Stimulated activated CD4-positive, alpha-beta T cell treated with anti-CD3 and anti-CD28 coated beads, Interleukin-15, amount 100 ng/mL, for 48 hours (primary cell): ENCODE measurements at regions not wholly inside any gene's neighbourhood (a gene's known extent, or its start where the extent isn't known, plus 50 kb on each side); places are given as distances from the start of the nearest gene placed in this dataset.
"Not testable (repeated sequence)": the region's sequence is repeated elsewhere in the genome, so short reads cannot be mapped to it uniquely, and the experiment has no call there.

Experiments
- DNase-seq, 2 donors: peaks; one replicate each; pipeline ENCODE4 v3.0.0-alpha.2; 2020; ENCODE audit warnings: low read depth in 2 of 2

DNA sequence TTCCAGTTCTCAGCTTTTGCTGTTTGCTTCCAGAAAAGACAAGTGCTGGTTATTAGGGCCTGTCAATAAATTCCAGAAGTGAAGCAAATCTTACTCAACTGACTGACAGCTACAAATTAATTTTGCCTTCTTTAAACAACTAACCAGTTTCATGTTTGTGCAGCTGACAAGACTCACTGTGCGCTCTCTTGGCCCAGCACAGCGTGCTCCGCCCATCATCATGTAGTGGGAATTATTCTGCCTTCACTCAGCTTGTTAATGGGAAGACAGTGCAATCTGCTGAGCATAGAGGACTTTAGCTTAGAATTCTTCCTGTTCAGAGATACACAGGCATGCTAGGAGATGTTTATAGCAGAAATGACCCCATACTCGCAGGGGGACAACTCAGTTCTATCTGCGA lies 808.9 kb downstream of the CCSER2 start:
- no peak for DNase-seq

DNA sequence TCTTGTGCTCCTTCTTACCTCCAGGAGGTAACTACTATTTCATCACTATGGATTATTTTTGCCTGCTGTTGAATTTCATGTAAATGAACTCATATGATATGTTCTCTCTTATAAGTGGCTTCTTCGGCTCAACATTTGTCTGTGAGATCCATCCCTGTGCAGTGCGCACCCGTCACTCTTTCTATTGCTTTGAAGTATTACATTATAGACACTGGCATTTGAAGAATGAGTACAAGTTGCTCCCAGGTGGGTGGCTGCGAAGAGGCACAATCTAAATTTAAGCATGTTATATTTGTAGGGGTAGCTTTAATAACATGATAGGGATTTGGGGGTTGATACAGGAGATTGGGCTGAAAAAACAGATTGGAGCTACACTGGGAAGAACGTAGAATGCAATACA lies 809.7 kb downstream of the CCSER2 start:
- no peak for DNase-seq

DNA sequence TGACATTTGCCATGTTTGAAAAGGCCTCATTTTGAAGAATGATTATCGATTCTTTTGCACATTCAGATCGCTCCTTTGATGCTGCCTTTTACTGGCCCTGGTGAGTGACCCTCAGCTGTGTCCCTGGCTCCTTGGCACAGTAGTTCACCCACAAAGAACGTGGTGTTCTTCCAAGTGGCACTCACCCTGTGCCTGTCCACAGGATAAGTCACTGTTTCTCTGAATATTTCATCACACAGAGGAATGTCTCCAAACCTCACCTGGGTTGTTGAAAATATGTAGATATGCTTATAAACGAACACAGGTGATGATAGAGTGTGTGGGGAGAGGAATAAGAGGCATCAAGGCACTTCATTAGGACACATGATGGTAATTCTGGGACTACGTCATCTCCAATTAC lies 810.7 kb downstream of the CCSER2 start:
- no peak for DNase-seq

DNA sequence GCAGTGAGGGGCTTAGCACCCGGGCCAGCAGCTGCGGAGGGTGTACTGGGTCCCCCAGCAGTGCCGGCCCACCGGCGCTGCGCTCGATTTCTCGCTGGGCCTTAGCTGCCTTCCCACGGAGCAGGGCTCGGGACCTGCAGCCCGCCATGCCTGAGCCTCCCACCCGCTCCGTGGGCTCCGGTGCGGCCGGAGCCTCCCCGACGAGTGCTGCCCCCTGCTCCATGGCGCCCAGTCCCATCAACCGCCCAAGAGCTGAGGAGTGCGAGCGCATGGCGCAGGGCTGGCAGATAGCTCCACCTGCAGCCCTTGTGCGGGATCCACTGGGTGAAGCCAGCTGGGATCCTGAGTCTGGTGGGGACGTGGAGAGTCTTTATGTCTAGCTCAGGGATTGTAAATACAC lies 813.1 kb downstream of the CCSER2 start:
- DNase-seq, result not testable (repeated sequence)

DNA sequence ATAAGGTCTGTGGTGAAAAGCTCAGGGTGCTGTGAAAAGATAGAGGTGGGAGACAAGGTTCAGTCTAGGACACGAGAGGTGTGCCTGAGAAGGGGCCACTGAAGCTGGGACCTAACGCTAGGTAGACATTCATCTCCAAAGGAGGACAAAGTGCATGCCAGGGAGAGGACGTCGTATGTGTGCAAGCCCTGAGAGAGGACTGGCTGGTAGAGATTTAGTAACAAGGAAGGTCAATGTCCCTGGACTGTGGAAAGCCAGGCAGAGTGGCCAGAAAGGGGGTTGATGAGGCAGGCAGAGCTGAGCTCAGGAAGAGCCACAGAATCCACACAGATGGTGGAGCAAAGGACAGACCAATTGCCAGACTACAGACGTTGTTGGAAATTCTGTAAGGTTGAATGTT lies 817.6 kb downstream of the CCSER2 start:
- DNase-seq, result no peak

DNA sequence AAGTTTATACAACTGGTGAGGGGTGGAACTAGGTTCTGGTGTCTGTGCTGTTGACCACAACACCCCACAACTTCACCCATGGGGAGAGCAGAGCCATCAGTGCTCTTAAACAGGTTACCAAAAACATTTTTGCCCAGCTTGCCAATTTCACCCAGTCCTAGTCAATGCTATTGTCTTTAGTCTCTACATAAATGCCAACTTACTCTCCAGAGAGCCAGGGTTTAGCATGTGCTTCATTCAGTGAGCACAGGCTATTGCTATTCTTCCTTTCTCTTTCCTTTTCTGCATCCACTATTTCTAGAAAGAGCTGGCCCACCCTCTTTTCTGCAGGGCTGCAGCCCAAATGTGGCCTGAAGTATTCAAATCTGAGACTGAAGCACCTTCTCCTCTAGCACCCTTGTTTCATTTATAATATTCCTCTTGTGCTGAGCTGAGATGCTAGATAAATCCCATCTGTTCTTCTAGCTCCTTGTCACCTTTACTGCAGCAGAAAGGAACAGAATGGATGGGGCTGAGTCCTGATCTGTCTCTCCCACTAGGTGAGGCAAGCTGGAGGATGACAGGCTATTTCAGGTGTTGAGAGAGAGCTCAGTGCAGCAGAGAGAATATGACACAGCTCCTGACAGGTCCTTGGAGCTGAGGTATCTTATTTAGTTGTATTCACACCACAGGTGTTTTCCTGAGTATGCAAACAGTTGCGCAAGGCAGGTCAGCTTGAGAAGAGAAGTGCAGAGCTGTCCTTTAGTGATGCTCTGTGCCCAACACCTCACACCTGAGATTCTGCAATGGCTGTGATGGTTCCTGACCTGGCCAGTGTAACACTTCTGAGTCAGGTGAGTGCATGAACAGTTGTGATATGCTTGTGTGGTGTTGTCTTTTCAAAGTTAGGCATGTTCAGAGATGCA lies 819.2 kb downstream of the CCSER2 start:
- no peak for DNase-seq

DNA sequence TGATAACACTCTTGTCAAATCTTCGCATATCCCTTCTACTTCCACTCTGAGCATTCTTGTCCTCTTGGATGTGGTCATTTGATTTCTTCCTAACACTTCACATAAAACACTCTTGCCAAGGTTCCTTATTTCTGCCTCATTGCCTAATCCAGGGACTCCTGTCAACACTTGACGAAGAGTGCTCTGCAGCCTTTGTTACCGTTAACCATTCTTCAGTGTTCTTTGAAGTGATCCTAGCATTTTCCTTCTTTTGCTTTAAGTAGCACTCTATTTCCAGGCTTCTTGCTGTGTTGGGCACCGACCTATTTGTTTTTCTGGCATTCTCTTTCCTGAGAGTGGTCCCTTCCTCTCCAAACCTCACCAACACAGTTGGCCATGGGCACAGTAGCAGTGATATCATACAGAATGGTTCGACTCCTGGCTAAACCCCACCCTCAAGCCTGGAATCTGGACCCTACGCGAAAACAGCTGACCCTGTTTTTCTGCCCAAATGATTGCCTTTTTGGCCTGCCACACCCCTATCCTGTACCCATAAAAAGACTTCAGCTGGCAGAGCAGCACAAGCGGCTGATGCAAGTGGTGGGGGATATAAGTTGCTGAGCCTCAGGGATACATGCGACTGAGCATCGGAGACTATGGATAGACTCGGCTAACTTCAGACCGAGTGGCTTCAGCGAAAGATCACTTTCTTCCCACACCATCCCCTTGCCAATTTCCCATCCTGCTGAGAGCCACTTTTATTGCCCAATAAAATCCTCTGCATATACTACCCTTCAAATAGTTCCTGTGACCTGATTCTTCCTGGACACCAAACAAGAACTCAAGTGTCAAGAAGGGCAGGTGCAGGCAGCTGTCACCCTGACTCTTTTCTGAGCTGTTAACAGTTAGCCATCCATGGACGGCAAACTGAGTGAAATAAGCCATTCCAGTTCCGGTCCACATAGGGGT lies 820.6 kb downstream of the CCSER2 start:
- DNase-seq, result no peak

DNA sequence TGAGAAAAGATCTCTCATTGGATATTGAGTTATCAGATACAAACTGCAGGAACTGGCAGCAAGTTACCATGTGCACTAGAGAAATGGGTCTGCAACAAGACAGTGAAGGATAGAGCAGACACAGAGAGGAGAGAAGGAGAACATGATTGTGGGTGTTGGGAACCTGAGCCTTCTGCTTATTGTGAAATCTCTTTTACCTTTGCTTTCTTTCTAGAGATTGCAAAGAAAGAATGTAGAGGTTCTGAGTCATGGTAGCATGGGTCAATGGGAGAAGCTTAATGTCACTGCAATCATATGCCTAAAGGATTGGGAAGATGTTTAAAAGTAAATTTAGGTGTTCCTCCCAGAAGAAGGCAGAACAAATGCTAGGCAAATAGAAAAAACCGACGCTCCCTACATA lies 821.4 kb downstream of the CCSER2 start:
- DNase-seq, result no peak

DNA sequence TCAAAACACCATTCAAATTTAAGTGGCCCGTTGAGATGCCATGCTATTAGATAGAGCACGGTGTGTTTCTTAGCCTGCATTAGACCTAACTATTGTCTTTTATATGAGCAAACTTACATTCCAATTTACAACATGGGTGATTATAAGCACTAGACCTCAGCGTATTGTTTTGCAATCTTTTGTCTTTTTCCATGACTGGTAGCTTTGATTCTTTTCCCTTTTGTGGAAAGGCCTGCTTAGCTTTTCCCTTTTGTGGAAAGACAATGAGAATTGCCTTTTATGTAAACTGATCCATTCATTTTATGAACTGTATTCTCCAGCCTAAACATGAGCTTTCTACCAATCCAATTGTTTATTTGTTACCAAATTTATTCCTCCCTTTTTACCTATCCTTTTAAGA lies 823.1 kb downstream of the CCSER2 start:
- no peak for DNase-seq

DNA sequence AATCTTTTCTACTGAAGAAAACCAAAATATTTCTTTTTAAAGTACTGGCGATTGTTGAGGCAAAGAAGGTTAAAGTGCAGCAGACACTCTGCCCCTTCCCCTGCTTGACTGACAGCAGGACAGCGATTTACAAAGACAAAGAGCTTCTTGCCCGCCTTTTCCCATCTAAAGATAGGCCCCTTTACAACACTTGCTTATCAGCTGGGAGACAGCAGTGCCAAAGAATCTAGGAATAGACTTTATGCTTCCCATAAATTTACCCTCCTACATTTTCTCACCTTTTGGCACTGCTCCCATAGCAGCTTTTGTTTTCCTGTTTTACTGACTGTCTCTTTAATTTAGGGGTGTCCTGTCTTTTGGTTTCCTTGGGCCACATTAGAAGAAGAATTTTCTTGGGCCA lies 824.1 kb downstream of the CCSER2 start:
- no peak for DNase-seq

DNA sequence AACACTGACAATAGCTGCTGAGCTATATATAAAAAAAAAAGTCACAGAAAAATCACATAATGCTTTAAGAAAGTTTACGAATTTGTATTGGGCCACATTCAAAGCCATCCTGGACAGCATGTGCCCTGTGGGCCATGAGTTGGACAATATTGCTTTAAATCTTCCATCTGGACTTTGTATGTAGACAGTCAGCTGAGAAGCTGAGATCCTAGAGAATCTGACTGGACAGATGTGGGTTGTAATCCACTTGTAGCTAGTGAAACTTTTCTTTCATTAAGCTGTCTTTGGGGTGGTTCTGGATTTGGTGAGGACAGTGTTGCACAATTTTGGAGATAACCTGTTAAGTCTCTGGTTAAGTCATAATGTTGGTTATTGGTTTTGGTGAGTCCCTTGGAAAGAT lies 824.5 kb downstream of the CCSER2 start:
- no peak for DNase-seq

DNA sequence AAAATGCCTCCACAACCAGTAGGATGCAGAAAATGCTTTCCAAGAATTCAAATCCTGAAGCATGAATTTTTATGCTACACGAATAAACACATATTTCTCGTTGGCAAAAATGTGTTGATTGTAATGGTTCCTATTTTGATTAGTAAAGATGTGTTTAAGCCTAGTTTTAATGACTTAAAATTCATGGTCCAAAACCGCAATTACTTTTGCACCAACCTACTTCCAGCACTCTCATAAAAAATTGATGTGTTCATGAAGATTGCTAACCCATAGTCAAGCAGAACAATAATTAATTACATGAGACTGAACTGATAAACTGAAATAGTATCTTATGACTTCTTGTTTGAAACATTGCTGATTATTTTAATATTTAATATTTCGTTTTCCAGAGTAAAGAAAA lies 828.8 kb downstream of the CCSER2 start:
- DNase-seq, result no peak

DNA sequence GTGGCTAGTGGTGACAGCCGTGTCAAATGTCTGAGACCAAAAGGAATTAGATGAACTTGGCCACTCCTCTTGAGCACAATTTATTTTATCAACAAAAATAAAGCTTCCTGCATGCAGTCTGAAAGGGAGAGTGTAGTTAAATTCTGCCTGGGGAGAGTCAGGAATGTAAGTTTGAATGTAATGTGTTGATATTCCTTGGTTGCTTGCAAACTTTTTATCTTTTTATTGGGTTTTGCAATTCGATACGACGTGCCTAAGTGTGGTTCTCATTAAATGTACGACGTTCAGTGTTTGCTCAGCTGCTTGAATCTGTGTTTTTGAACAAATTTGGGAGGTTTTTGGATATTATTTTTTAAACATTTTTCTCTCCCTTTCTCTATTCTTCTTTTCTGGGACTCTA lies 839.9 kb downstream of the CCSER2 start:
- DNase-seq, result no peak

DNA sequence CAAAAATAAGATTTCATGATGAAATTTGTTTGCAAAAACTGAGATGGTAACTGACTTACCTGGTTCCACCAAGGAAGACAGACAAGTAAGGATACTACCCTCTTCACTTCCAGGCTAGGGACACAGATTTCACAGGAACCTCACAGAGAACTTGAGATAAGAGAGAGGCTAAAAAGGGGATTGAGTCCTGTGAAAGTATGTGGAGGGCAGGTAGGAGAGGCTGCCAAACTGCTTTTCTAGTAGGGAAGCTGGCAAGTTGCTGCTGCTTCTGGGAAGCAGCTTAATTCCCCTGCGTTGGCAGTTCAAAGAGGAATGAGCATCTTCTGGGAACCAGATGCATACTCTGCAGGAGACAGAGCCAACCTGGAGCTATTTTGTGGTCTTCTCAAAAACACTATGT lies 841.6 kb downstream of the CCSER2 start:
- DNase-seq, result no peak

DNA sequence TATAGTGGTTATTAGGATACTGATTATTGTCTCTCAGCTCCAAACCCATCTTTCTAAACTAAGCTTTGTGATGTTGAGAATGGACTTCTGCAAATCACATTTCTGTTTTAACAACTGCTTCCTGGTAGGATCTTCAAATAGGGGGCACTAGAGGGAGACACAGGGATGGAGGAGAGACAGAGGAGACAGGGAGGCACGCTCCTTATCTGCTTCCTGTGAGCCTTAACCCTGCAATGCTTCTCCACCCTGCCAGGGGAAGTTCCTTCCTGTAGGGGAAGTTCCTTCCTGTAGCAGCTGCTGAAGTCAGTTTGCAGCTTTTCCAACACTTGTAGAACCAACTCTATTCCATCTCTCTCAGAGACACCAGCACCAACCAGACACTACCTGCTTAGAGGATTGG lies 847.2 kb downstream of the CCSER2 start:
- DNase-seq, result no peak

DNA sequence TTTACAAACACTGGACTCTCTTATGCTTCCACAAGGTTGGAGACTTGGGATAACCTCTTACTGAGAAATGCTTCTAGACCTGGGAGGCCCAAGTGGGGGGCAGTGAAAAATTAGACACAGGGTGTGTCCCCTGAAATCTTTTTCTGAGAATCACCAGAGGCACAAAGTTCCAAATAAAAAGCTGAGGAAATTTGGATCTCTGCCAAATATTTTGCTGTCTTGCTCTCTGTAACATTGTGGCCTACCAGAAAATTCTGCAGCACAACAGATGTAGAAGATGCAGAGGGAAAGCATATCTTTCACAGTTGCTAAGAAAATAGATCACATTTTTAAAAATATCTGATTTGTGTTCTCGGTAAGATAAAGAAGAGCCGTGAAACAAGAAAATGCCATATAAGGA lies 849.4 kb downstream of the CCSER2 start:
- no peak for DNase-seq

DNA sequence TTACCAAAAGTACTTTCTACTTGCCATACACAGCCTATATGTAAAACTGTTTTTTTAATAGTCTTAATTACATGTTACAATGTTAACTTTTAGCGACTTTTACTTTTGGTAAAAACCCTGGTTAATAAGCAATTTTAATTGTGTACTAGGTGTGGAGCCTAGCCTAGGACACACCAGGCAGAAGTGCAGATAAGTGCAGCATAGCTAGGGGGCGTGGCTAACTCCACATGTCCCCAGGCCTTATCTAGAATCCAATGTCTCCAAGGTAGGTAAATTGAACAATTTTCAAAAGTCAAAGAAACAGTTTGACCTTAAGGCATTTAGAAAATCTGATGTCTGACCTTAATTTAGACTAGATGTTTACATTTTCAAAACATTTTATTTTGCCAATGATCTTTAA lies 858.7 kb downstream of the CCSER2 start:
- DNase-seq, result no peak

DNA sequence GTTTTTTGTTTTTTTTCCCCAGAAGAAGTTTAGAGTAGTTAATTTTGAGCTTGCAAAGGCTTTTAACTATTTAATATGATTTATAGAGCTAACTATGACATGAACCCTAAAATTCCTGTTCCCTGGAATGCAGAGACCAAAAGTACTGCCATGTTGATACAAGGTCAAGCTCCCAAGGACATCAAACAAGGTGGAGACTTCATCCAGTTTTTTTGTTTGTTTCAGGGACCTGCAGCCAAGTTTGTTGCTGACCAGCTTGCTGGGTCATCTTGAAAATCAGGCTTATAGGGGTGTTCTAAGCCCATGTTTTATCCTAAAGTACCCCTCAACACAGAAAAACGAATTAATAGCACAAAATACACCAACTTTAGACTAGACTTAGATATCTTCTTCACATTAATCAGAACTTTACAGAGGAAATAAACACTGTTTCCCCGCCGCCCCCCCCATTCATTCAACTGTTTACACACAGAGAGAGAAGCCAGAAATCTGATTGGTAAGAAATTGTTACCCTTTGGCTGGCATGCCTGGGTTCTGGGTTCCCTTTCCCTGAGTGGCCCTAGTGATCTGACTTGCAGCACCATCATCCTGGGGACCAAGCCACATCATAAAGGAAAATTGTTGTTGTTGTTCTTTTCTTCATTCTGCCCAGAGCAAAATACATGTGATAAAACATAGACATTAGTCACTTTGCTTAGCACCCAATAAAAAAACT lies 860.5 kb downstream of the CCSER2 start:
- no peak for DNase-seq

DNA sequence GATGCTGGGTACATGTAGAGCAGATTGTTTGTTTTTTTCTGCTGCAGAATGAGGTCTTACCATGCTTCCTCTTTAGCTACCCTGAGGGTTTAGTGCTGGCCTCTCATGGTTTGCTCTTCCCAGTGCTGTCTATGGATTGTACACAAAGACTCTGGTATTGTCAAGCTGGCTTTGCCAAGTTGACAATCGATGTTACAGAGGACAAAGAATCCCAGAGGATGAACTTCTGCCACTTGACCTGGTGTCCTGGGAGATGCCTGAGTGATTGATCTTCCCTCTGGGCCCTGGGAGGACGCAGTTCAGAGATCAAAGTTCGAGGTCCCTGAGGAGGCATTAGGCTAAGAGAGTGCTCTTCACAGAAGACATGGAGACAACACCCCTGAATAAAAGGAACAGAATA lies 865.4 kb downstream of the CCSER2 start:
- DNase-seq, result no peak

DNA sequence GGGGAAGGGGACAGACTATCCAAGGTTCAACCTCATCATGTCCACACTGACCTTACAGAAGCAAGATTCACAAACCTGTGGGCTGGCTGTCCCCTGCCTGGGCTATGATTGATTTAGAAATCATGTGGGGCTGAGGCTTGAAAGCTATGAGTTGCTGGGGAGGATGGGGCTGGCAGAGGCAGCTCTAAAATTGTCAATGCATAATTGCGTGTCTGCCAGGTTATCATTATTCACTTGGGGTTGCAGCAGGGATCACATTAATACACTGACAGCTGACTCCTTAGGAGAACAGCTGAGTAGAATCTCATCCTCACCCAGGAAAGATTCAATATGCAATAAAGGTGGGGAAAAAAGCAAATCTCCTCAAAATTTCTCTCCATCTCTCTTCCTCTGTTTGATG lies 866.3 kb downstream of the CCSER2 start:
- no peak for DNase-seq

DNA sequence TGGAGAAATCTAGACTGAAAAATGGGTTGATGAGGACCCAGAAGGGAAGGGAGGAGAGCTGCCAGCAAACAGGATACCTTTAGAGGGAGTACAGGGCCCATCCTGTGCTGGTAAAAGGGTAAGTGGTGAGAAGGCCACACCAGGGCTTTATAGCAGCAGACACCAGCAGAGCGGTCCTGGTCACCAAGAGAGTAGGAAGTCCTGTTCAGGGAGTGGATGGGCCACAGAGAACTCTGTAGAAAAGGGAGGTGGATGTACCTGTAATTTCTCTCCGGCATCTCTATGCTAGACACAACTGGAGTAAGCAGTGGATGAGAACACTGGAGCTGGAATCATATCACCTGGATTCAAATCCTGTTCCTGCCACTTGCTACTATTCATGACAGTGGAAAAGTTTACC lies 867.2 kb downstream of the CCSER2 start:
- no peak for DNase-seq

DNA sequence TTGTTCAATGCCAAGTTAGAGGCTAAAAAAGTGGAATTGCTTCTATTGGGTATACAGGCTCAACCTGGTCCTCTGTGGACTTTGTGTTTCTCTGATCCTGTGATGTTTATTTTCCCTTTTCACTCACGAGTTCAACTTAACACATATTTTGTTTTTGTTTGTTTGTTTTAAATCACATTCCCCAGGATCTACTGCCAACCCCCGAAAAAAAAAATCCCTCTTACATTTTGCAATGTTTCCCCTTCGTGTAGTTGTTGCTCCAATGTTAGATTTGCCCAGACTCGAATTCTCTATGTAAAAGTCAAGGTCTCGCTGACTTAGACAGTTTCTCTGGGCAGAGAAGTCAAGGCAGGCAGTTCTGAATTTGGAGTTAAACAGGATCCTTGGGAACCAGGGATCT lies 876.4 kb downstream of the CCSER2 start:
- DNase-seq, result no peak
